ENCODE measurements at regions not wholly inside any gene's neighbourhood (a gene's known extent, or its start where the extent isn't known, plus 50 kb on each side); places are given as distances from the start of the nearest gene placed in this dataset.

DNA sequence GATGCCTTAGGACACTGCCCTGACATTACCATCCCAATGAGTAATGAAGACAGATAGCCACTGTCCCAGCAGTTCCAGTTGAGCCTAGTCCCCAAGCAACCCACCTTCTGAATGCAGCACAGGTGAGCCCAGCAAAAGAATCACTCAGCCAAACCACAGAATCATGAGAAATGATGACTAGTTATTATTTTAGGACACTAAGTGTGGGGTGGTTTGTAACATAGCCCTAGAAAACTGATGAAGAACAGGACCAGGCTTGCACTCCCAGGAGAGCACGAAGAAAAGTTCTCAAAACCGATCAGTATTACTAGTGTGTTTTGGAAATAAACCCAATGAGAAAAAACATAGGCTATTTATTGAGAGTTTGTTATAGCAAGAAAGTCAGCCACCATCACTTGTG is 129.6 kb upstream of the CNTN6 start:
- DNase-seq, result no peak

DNA sequence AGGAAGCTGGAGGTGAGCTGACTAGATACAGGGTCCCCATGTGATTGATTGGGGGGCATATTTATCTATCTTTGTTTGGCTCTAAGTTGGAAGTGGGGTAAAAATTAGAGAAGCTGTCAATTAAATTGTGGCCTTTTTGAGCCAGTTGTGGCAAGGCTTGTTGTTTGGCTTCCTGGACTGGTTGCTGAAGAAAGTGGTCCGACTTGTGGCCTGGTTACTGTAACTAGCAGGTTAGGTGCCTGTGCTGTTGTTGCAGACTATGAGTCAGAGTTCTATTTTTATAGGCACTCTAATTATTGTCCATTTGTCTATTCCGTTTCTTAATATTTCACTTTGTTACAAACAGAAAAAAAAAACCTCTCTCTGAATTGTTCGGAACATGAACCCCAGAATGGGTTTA is 129.1 kb upstream of the CNTN6 start:
- no peak for DNase-seq

DNA sequence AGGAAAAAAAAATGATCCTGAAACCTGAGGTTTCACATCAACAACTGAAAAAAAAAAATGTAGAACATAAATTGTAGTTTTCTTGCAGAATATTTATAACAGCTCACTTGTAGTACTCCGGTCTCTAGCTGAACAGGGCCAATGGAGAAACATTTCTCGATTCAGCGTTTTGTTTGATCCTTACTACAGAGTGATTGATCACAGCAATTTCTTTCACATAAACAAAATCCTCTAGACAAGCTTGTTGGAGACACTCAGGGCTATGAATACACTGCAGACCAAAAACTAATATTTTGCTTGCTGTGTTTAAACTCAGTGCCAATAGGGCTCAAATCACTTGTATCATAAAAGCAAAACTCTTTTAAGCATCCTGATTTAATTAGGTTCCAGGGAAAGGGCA is 127.0 kb upstream of the CNTN6 start:
- DNase-seq, result no peak

DNA sequence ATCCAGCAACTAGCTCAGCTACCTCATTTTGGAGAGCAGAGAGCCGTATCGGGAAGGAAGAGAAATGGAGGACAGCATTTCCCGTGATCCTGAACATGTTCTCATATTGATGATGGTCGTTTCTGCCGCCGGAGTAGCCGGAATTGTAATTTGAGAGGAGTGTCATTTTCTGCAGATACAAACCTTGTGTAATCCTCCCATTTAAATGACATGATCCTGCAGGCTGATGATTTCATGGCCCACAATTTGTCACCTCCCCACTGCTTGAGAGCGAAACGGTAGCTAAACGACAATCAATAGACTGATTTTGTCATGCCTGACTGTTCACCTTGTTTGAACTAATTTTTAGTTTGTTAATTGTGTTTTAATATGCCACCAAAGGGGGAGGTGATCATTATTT is 126.5 kb upstream of the CNTN6 start:
- no peak for DNase-seq

DNA sequence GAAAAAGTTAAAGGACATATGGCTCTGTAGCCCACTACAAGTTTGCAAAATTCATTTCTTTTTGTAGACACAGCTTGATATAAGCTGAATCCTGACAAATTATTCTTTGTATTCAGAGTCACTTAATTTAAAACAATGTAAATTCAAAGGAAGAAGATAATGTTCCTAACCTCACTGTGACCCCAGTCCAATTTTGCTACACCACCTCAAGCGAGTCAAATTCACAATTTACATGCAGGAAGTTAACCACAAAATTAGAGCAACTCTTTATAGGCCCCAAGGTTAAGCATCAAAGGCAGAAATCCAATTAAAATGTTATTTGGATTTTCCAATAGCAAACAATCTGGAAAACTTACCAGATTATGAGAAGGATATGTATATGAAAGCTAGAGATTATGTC is 119.5 kb upstream of the CNTN6 start:
- no peak for DNase-seq

DNA sequence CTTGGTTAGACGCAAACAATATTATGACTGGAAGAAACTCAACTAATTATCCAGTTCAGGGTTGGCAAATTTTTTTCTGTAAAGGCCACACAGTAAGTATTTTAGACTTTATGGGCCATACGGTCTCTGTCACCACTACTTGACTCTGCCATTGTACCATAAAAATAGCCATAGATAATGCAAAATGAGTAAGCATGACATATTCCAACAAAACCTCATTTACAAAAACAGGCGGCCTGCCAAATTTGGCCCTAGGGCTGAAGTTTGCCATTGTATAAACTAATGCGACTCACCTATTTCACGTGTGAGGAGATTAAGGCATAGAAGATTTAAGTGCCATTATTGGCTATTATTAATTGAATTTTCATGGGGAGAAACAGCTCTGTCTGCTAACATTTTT is 116.8 kb upstream of the CNTN6 start:
- DNase-seq, result no peak

DNA sequence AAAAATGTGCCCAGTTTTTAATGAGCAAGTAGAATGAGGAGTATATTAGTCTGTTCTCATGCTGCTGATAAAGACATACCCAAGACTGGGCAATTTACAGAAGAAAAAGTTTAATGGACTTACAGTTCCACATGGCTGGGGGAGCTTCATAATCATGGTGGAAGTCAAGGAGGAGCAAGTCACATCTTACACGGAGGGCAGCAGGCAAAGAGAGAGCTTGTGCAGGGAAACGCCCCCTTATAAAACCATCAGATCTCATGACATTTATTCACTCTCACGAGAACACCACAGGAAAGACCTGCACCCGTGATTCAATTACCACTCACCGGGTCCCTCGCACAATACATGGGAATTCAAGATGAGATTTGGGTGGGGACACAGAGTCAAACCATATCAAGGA is 111.7 kb upstream of the CNTN6 start:
- no peak for DNase-seq

DNA sequence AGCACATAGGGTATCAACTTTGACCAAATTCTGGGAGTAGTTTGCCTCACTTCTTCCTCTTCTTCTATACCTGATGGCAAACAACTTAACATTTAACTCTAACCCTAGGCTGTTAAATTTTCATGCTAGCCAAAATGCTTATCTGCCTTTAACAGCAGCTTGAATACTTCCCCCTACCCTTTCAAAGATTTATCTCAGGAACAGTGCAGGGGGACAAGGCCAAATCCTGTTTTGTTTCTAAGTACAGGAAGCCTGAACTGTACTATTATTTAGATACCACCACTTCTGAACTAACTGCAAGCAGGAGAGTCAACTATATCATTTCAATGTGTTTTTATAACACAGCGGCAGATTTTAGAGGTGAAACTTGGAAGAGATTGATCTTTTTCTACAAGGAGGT is 104.0 kb upstream of the CNTN6 start:
- DNase-seq, result no peak

DNA sequence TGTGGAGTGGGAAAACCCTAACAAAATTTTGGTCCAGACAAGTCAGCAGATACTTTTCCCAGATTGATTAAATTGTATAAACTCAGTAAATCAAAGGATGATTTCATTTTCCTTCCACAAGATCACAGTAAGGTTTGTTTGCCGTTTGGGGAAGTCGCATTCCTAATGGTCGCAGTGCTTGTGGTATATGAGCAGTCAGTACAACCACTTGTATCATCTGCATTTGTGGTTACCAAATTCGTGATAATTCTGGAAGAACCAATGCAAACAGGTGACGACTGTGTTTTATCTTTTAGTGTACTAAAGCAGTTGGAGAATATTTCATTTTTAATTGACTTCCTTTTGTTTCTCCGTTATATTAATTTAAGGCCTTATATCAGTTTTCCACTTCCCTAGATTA is 100.0 kb upstream of the CNTN6 start:
- no peak for DNase-seq

DNA sequence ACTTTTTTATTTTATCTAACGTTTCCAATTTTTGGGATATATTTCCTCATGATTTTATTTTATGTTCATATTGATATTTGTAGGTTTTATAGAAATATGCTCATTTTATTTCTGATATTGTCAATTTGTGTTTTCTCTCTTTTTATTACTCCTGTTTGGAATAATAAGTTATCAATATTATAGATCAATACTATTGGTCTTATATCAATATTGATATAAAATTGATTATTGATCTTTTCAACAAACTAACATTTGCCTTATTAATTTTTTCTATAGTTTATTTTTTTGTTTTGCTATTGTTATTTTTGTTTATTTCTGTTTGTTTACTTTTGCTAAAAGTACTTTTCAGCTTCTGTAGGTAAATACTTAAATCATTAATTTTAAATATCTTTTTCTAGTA is 90.8 kb upstream of the CNTN6 start:
- no peak for DNase-seq

DNA sequence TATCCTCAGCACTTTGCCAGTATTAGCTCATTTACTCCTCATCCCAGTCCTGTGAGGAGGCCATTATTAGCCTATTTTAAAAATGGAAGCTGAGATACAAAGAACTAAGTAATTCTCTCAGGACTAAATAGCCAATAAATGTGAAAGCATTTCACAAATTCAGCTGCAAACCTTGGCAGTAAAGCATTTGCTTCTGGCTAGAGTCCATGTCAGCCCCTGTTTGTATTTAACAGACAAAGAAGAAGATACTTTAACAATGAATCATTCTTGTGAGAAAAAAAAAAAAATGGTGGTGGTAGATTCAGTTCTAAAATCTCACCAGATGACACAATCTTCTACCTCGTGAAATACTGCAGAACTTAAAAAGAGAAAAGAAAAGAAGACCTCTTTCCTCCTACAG is 85.0 kb upstream of the CNTN6 start:
- no peak for DNase-seq

DNA sequence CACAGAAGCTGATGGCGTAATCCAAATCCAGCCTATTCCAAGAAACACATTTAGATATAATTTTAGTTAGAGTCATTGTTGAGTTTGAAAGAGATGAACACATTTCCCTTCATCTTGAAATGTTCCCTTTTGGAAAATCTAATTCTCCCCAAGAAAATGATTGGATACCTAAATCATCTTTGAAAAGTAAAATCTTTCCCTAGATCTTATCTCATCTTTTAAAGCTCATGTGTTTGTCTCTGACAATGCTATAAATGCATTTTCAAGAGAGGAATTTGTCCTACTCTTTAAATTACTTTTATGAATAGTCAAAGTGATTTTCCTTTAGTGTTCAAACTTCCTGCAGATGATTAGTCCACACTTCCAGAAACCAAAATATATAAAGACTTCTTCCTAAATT is 82.6 kb upstream of the CNTN6 start:
- no peak for DNase-seq

DNA sequence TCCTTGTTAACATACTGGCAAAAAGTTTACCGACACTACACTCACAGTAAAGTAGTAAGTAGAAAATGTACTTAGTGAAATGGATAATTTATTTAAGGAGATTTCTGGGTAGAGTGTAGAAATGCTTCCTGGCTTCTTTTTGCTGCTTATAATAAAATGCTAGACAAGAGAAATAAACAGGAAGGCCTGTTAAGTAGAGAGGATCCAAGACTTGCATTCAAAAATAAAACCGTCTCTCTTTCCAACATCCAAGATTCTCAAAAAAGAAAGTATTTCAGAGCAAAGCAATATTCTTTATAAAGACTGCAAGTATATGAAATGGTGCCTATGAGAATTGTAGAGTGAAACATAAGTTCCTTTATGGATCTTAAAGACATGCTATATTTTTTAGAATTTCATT is 77.0 kb upstream of the CNTN6 start:
- no peak for DNase-seq

DNA sequence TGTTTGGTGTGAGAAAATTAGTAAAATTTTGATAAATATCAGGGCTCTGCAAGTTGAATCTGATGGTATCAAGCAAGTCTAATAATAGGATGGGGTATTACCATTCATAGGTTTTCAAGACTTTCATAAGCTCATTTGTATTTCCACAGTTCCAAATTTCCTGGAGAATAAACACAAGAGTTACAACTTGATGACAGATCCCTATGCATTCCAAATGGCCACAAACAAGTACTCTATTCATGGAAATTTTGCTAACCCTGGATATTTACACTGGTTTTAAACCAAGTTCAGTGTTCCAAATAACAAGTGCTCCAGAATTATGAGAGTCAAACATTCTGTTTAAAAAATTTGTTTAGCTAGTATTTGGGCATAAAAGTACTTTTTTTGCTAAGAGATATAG is 75.0 kb upstream of the CNTN6 start:
- DNase-seq, result no peak

DNA sequence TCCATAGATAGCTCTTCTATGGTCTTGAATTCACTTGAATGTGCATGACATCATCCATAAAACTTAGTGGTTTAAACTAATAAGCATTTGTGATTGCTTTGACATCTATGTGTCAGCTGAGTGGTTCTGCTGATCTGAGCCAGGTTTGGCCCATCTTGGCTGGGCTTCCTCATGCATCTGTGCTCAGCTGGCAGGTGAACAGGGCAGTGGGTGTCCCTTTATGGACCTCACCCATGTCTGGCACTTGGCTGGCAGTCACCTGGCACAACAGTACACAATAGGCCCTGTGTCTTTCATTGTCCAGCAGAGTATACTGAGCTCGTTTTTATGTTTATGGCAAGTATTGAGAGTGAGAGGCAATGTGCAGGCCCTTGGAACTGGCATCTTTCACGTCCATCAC is 73.7 kb upstream of the CNTN6 start:
- no peak for DNase-seq

DNA sequence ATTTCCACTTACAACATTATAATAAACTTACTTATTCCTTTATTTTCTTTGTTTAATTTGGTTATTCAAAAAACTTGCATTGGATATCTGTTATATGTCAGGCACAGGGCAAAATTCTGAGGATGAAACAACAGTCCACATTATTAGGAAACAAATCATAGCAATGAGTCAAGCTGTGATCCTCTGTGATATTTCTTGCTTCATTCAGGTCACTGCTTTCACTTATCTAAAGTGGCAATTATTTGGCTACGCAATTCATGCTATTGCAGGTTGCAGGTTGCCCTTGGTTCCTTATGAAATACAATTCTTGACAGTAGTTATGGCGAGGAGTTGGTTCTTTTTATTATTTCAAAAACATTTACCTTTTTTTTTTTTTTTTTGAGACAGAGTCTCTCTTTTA is 66.4 kb upstream of the CNTN6 start:
- no peak for DNase-seq

DNA sequence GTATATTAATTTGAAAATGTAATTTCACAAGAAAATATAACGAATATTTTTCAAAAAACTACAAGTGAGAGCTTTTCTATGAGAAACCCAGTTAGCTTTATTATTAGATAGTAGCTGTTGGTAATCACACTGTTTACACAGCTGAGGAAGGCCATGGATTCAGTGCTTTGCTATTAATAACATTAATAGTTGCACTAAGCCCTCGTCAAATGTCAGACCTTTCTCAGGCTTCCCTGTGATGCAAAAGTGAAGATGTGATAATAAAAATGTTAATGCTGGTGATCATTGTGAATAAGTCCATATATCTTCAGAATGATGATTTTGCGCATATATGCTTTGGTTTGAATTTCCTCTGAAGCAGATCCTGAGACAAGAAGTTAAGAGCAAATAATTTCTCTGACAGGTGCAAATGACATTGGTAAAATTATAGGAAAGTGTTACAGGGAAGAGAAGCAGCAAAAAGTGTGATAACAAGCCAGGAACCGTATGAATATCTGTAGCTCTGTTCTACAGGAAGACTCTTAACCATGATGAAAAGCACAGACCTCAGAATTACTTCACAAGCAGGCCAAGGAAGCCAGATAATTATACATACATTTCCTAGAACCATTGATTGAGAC is 56.5 kb upstream of the CNTN6 start:
- no peak for DNase-seq

DNA sequence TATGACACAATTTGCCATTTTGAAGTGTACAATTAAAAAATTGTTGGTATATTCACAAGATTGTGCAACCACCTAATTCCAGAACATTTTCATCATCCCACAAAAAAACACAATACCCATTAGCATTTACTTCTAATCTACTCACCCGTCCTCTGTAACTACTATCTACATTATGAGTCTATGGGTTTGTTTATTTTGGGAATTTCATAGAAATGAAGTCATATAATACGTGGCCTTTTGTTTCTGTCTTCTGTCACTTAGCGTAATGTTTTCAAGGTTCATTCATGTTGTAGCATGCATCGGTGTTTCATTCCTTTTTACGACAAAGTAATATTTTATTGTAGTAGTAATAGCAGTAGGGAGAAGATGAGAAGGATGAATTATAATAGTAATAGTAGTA is 55.2 kb upstream of the CNTN6 start:
- no peak for DNase-seq
